ENCODE measurements at regions not wholly inside any gene's neighbourhood (a gene's known extent, or its start where the extent isn't known, plus 50 kb on each side); places are given as distances from the start of the nearest gene placed in this dataset.
"Not testable (repeated sequence)": the region's sequence is repeated elsewhere in the genome, so short reads cannot be mapped to it uniquely, and the experiment has no call there.

DNA sequence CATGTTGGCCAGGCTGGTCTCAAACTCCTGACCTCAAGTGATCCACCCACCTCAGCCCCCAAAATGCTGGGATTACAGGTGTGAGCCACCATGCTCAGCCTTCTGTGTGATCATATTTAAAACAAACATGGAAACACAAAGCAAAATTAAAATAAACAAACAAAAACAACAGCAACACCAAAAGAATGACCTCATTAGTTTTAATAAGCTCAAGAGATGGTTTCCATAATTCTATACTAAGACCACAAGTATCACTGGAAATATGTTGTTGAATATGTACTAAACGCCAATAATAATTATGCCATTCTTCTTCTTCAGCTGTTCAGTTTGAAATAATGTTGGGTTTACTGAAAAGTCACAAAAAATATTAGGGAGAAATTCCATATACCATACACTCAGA, 526.4 kb downstream of the LRRIQ3 start:
- no peaks in the 10 kb centered on the region for H3K27me3 Mint-ChIP-seq (ENCODE audit: insufficient read depth, unreplicated experiment)
- TF ChIP-seq CTCF (IDR thresholded peaks at IDR 0.05; ENCODE audit: insufficient read depth in 1 of 2, low read depth in 1 of 2, low read length in 1 of 2, severe bottlenecking in 1 of 2, unreplicated experiment in 1 of 2): no peak
- POLR2A ChIA-PET: no interaction called here
- BruUV-seq (replicated peaks): no TSS peak
- intact Hi-C loops (cut with micrococcal nuclease; ENCODE audit: unreplicated experiment): no loop called here
- H3K4me3 Mint-ChIP-seq (ENCODE audit: unreplicated experiment): no peak overlapping the region
- Histone ChIP-seq H3K36me3 (ENCODE audit: control insufficient read depth, insufficient read depth, low read length) (no peaks in the 10 kb centered on the region), H3K27me3 (replicated peaks; ENCODE audit: control insufficient read depth, insufficient read depth, low read length) (no peaks in the 10 kb centered on the region), H3K9me3 (no peaks in the 10 kb centered on the region), H3K4me1 (no peaks in the 10 kb centered on the region), H3K4me3 (ENCODE audit: low read depth, low read length) (no peak overlapping the region)
- no peaks in the 10 kb centered on the region for H3K9me3 Mint-ChIP-seq (ENCODE audit: unreplicated experiment)
- H3K36me3 Mint-ChIP-seq (ENCODE audit: insufficient read depth, unreplicated experiment): no peaks in the 10 kb centered on the region
- H3K27ac Mint-ChIP-seq (ENCODE audit: unreplicated experiment): no peak overlapping the region
- CTCF ChIA-PET: no interaction called here
- H3K4me1 Mint-ChIP-seq (ENCODE audit: low read depth, unreplicated experiment): no peaks in the 10 kb centered on the region
- no peak for DNase-seq

- H3K4me3 ChIP-seq (ENCODE audit: low read depth, low read length); POLR2A ChIA-PET; H3K36me3 Mint-ChIP-seq (ENCODE audit: insufficient read depth, unreplicated experiment); H3K9me3 ChIP-seq; intact Hi-C loops (cut with micrococcal nuclease; ENCODE audit: unreplicated experiment); DNase-seq; H3K27me3 Mint-ChIP-seq (ENCODE audit: insufficient read depth, unreplicated experiment); H3K4me3 Mint-ChIP-seq (ENCODE audit: unreplicated experiment); H3K27me3 ChIP-seq (replicated peaks; ENCODE audit: control insufficient read depth, insufficient read depth, low read length); H3K4me1 ChIP-seq; CTCF ChIA-PET; BruUV-seq (replicated peaks); H3K36me3 ChIP-seq (ENCODE audit: control insufficient read depth, insufficient read depth, low read length); H3K4me1 Mint-ChIP-seq (ENCODE audit: low read depth, unreplicated experiment); H3K9me3 Mint-ChIP-seq (ENCODE audit: unreplicated experiment); H3K27ac Mint-ChIP-seq (ENCODE audit: unreplicated experiment): not testable (repeated sequence)
These were observed 530.0 kb downstream of the LRRIQ3 start for GRCh38 chr1:73667959-73668358.

DNA sequence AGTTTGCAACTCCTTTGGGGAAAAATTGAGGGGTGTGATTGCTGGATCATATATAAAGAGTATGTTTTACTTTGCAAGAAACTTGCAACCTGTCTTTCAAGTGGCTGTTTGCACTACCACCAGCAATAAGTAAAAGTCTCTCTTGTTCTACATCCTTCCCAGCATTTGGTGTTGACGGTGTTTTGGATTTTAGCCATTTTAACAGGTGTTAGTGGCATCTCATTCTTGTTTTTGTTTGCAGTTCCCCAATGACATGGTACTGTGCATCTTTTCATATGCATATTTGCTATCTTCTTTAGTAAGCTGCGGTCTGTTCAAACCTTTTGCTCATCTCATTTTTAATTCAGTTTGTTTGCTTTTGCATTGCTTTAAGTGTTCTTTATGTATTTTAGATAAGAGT, 535.5 kb downstream of the LRRIQ3 start:
- BruUV-seq (replicated peaks): no TSS peak
- Histone ChIP-seq H3K4me1 (no peaks in the 10 kb centered on the region), H3K9me3 (no peaks in the 10 kb centered on the region), H3K4me3 (ENCODE audit: low read depth, low read length) (no peak overlapping the region), H3K36me3 (ENCODE audit: control insufficient read depth, insufficient read depth, low read length) (no peaks in the 10 kb centered on the region), H3K27me3 (replicated peaks; ENCODE audit: control insufficient read depth, insufficient read depth, low read length) (no peaks in the 10 kb centered on the region)
- ChIA-PET CTCF (no interaction called here), POLR2A (no interaction called here)
- no peak overlapping the region for H3K27ac Mint-ChIP-seq (ENCODE audit: unreplicated experiment)
- intact Hi-C loops (cut with micrococcal nuclease; ENCODE audit: unreplicated experiment): no loop called here
- no peak for TF ChIP-seq CTCF (IDR thresholded peaks at IDR 0.05; ENCODE audit: insufficient read depth in 1 of 2, low read depth in 1 of 2, low read length in 1 of 2, severe bottlenecking in 1 of 2, unreplicated experiment in 1 of 2)
- no peaks in the 10 kb centered on the region for H3K9me3 Mint-ChIP-seq (ENCODE audit: unreplicated experiment)
- H3K27me3 Mint-ChIP-seq (ENCODE audit: insufficient read depth, unreplicated experiment): no peaks in the 10 kb centered on the region
- H3K36me3 Mint-ChIP-seq (ENCODE audit: insufficient read depth, unreplicated experiment): no peaks in the 10 kb centered on the region
- no peak overlapping the region for H3K4me3 Mint-ChIP-seq (ENCODE audit: unreplicated experiment)
- H3K4me1 Mint-ChIP-seq (ENCODE audit: low read depth, unreplicated experiment): no peaks in the 10 kb centered on the region
- no peak for DNase-seq

- H3K4me3 Mint-ChIP-seq (ENCODE audit: unreplicated experiment): no peak overlapping the region
- Histone ChIP-seq H3K27me3 (replicated peaks; ENCODE audit: control insufficient read depth, insufficient read depth, low read length) (no peaks in the 10 kb centered on the region), H3K9me3 (no peaks in the 10 kb centered on the region), H3K36me3 (ENCODE audit: control insufficient read depth, insufficient read depth, low read length) (no peaks in the 10 kb centered on the region), H3K4me3 (ENCODE audit: low read depth, low read length) (no peak overlapping the region), H3K4me1 (no peaks in the 10 kb centered on the region)
- TF ChIP-seq CTCF (IDR thresholded peaks at IDR 0.05; ENCODE audit: insufficient read depth in 1 of 2, low read depth in 1 of 2, low read length in 1 of 2, severe bottlenecking in 1 of 2, unreplicated experiment in 1 of 2): no peak
- no peak for DNase-seq
- H3K4me1 Mint-ChIP-seq (ENCODE audit: low read depth, unreplicated experiment): no peaks in the 10 kb centered on the region
- intact Hi-C loops (cut with micrococcal nuclease; ENCODE audit: unreplicated experiment): no loop called here
- ChIA-PET POLR2A (no interaction called here), CTCF (no interaction called here)
- BruUV-seq (replicated peaks): no TSS peak
- no peaks in the 10 kb centered on the region for H3K27me3 Mint-ChIP-seq (ENCODE audit: insufficient read depth, unreplicated experiment)
- H3K36me3 Mint-ChIP-seq (ENCODE audit: insufficient read depth, unreplicated experiment): no peaks in the 10 kb centered on the region
- H3K27ac Mint-ChIP-seq (ENCODE audit: unreplicated experiment): no peak overlapping the region
- H3K9me3 Mint-ChIP-seq (ENCODE audit: unreplicated experiment): no peaks in the 10 kb centered on the region
These were observed 538.8 kb downstream of the LRRIQ3 start for GRCh38 chr1:73659136-73659535.
